GM12878 (cell line): ENCODE measurements at regions not wholly inside any gene's neighbourhood (a gene's known extent, or its start where the extent isn't known, plus 50 kb on each side); places are given as distances from the start of the nearest gene placed in this dataset.

Source experiments
- BCL11A ChIP-seq: IDR thresholded peaks from 2 replicates; pipeline ENCODE4 v1.6.1; 2011; ENCODE audit warnings: low read depth, low read length
- BCL3 ChIP-seq: IDR thresholded peaks from 2 replicates; pipeline ENCODE4 v1.6.1; 2011; ENCODE audit warnings: borderline replicate concordance, low read depth, mild to moderate bottlenecking, moderate library complexity, low read length; ENCODE audit not compliant: insufficient read depth, poor library complexity, severe bottlenecking
- CEBPB ChIP-seq, 2 experiments: fragments of 150-350 bp in 1 of 2; IDR thresholded peaks; 2 replicates each; pipeline ENCODE4 v1.6.1; 2012 to 2014; ENCODE audit warnings: low read depth in 2 of 2, low read length in 2 of 2, borderline replicate concordance in 1 of 2, inconsistent platforms in 1 of 2
- DPF2 ChIP-seq: fragments of 450-650 bp; IDR thresholded peaks from 2 replicates; pipeline ENCODE4 v1.6.1; 2017; ENCODE audit warnings: mild to moderate bottlenecking
- FOXM1 ChIP-seq: IDR thresholded peaks from 2 replicates; pipeline ENCODE4 v1.6.1; 2012; ENCODE audit warnings: low read depth, mild to moderate bottlenecking, inconsistent platforms, low read length, moderate library complexity
- JUND ChIP-seq: IDR thresholded peaks from 2 replicates; pipeline ENCODE4 v1.6.1; 2012; ENCODE audit warnings: low read depth, mild to moderate bottlenecking, low read length, improper control_type of control experiment, moderate library complexity
- KDM1A ChIP-seq: fragments of 200-600 bp; sonication (generic); IDR thresholded peaks from 2 replicates; pipeline ENCODE4 v1.6.1; 2016; ENCODE audit warnings: borderline replicate concordance
- MTA2 ChIP-seq: fragments of 450-650 bp; IDR thresholded peaks from 2 replicates; pipeline ENCODE4 v1.6.1; 2016; ENCODE audit warnings: low read depth, mild to moderate bottlenecking, moderate library complexity
- MYB ChIP-seq: fragments of 150-350 bp; IDR thresholded peaks from 2 replicates; pipeline ENCODE4 v1.6.1; 2014; ENCODE audit warnings: mild to moderate bottlenecking, low read depth, low read length, borderline replicate concordance
- NFYB ChIP-seq: IDR thresholded peaks from 2 replicates; pipeline ENCODE4 v1.6.1; 2011; ENCODE audit warnings: low read depth, mild to moderate bottlenecking, low read length, improper control_type of control experiment, moderate library complexity; ENCODE audit not compliant: insufficient read depth
- POU2F2 ChIP-seq: IDR thresholded peaks from 3 replicates; pipeline ENCODE4 v1.6.1; 2011; ENCODE audit warnings: low read depth, mild to moderate bottlenecking, low read length, borderline replicate concordance
- RAD21 ChIP-seq: IDR thresholded peaks from 2 replicates; pipeline ENCODE4 v1.6.1; 2011; ENCODE audit warnings: mild to moderate bottlenecking, low read depth, low read length, moderate library complexity; ENCODE audit not compliant: insufficient read depth
- SMAD1 ChIP-seq: fragments of 450-650 bp; IDR thresholded peaks from 2 replicates; pipeline ENCODE4 v1.6.1; 2018; ENCODE audit warnings: mild to moderate bottlenecking, low read depth; ENCODE audit not compliant: partially characterized antibody
- TCF3 ChIP-seq: IDR thresholded peaks from 2 replicates; pipeline ENCODE4 v1.6.1; 2012; ENCODE audit warnings: low read depth, mild to moderate bottlenecking, low read length, borderline replicate concordance; ENCODE audit not compliant: insufficient read depth
- ZNF24 ChIP-seq: fragments of 450-650 bp; IDR thresholded peaks from 2 replicates; pipeline ENCODE4 v1.6.1; 2017; ENCODE audit warnings: antibody characterized with exemption, mild to moderate bottlenecking
- ZNF384 ChIP-seq: IDR thresholded peaks from 2 replicates; pipeline ENCODE4 v1.6.1; 2012; ENCODE audit warnings: low read depth, mild to moderate bottlenecking, low read length, improper control_type of control experiment, borderline replicate concordance
- TF ChIP-seq, protein P1 (sequence below): IDR thresholded peaks from 2 replicates; pipeline ENCODE4 v1.6.1; 2012; ENCODE audit warnings: low read length, inconsistent platforms
- TF ChIP-seq, protein P2 (sequence below): fragments of 450-650 bp; IDR thresholded peaks from 2 replicates; pipeline ENCODE4 v1.6.1; 2018; ENCODE audit warnings: mild to moderate bottlenecking, low read depth, moderate library complexity; ENCODE audit not compliant: partially characterized antibody
- TF ChIP-seq, protein P3 (sequence below): fragments of 450-650 bp; IDR thresholded peaks from 2 replicates; pipeline ENCODE4 v1.6.1; 2017; ENCODE audit warnings: low read depth, mild to moderate bottlenecking, moderate library complexity
- TF ChIP-seq, protein P4 (sequence below): fragments of 150-350 bp; IDR thresholded peaks from 2 replicates; pipeline ENCODE4 v1.6.1; 2014; ENCODE audit warnings: mild to moderate bottlenecking, low read depth, low read length

DNA sequence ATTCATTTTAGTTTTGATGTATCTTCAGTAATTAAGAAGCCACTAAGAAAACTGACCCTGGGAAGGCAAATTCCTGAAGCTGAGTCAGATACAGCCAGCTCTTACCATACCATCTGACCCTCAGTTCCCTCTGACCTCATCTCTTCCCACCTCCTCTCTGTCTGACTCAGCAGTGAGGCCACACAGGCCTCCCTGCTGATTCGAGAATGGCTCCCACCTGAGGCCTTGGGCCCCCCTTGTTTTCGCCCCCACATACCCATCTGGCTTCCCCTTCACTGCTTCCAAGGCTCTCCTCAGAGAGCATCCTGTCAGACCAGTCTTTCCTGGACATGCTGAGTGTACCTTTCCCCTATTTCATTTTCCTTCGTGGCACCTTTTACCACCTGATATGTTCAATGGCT is 71.0 kb upstream of the CYP1B1 start (continued):
- TF ChIP-seq, protein P1, sequence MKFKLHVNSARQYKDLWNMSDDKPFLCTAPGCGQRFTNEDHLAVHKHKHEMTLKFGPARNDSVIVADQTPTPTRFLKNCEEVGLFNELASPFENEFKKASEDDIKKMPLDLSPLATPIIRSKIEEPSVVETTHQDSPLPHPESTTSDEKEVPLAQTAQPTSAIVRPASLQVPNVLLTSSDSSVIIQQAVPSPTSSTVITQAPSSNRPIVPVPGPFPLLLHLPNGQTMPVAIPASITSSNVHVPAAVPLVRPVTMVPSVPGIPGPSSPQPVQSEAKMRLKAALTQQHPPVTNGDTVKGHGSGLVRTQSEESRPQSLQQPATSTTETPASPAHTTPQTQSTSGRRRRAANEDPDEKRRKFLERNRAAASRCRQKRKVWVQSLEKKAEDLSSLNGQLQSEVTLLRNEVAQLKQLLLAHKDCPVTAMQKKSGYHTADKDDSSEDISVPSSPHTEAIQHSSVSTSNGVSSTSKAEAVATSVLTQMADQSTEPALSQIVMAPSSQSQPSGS, result peak; percentile 96
- TF ChIP-seq BCL11A (peak; percentile 94), RAD21 (peak; percentile 17; the same call in 1 of the 2 replicates), NFYB (no peak), ZNF24 (no peak), ZNF384 (no peak), DPF2 (peak; percentile 81), MTA2 (peak; percentile 70), MYB (no peak), TCF3 (peak; percentile 56; the same call in 1 of the 2 replicates), SMAD1 (peak; percentile 47), BCL3 (peak; percentile 36), JUND (peak; percentile 83), KDM1A (no peak), FOXM1 (peak; percentile 91; the same call in 1 of the 2 replicates), CEBPB (IDR thresholded peaks at IDR 0.05; ENCODE audit: borderline replicate concordance in 1 of 2, low read depth in 2 of 2, low read length in 2 of 2) (no peak), POU2F2 (peak; percentile 67; the same call in 2 of the 3 replicates)
- TF ChIP-seq, protein P2, sequence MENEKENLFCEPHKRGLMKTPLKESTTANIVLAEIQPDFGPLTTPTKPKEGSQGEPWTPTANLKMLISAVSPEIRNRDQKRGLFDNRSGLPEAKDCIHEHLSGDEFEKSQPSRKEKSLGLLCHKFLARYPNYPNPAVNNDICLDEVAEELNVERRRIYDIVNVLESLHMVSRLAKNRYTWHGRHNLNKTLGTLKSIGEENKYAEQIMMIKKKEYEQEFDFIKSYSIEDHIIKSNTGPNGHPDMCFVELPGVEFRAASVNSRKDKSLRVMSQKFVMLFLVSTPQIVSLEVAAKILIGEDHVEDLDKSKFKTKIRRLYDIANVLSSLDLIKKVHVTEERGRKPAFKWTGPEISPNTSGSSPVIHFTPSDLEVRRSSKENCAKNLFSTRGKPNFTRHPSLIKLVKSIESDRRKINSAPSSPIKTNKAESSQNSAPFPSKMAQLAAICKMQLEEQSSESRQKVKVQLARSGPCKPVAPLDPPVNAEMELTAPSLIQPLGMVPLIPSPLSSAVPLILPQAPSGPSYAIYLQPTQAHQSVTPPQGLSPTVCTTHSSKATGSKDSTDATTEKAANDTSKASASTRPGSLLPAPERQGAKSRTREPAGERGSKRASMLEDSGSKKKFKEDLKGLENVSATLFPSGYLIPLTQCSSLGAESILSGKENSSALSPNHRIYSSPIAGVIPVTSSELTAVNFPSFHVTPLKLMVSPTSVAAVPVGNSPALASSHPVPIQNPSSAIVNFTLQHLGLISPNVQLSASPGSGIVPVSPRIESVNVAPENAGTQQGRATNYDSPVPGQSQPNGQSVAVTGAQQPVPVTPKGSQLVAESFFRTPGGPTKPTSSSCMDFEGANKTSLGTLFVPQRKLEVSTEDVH, result no peak
- TF ChIP-seq, protein P3, sequence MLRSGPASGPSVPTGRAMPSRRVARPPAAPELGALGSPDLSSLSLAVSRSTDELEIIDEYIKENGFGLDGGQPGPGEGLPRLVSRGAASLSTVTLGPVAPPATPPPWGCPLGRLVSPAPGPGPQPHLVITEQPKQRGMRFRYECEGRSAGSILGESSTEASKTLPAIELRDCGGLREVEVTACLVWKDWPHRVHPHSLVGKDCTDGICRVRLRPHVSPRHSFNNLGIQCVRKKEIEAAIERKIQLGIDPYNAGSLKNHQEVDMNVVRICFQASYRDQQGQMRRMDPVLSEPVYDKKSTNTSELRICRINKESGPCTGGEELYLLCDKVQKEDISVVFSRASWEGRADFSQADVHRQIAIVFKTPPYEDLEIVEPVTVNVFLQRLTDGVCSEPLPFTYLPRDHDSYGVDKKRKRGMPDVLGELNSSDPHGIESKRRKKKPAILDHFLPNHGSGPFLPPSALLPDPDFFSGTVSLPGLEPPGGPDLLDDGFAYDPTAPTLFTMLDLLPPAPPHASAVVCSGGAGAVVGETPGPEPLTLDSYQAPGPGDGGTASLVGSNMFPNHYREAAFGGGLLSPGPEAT, result peak; percentile 83
- TF ChIP-seq, protein P4, sequence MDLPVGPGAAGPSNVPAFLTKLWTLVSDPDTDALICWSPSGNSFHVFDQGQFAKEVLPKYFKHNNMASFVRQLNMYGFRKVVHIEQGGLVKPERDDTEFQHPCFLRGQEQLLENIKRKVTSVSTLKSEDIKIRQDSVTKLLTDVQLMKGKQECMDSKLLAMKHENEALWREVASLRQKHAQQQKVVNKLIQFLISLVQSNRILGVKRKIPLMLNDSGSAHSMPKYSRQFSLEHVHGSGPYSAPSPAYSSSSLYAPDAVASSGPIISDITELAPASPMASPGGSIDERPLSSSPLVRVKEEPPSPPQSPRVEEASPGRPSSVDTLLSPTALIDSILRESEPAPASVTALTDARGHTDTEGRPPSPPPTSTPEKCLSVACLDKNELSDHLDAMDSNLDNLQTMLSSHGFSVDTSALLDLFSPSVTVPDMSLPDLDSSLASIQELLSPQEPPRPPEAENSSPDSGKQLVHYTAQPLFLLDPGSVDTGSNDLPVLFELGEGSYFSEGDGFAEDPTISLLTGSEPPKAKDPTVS, result no peak
